ENCODE measurements at regions not wholly inside any gene's neighbourhood (a gene's known extent, or its start where the extent isn't known, plus 50 kb on each side); places are given as distances from the start of the nearest gene placed in this dataset.

DNA sequence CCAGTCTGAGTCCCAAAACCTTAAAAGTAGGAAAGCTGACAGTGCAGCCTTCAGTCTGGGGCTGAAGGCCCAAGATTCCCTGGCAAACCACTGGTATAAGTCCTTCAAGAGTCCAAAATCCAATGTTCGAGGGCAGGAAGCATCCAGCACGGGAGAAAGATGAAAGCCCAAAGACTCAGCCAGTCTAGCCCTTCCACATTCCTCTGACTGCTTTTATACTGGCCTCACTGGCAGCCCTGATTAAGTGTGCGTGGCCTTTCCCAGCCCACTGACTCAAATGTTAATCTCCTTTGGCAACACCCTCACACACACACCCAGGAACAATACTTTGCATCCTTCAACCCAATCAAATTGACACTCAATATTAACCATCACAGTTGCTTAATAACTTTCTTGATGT, 372.1 kb upstream of the CCDC196 start:
- Histone ChIP-seq H3K36me3 (ENCODE audit: low read length) (no peaks in the 10 kb centered on the region), H3K79me2 (ENCODE audit: insufficient read depth, low read length) (no peaks in the 10 kb centered on the region), H3F3A (ENCODE audit: insufficient read depth) (no peaks in the 10 kb centered on the region), H3K9me3 (ENCODE audit: insufficient read depth, low read length) (no peaks in the 10 kb centered on the region), H2AFZ (ENCODE audit: low read depth, low read length, severe bottlenecking) (no peak overlapping the region), H3K9me2 (replicated peaks; ENCODE audit: insufficient read depth, low read length) (no peaks in the 10 kb centered on the region), H4K20me1 (ENCODE audit: low read depth, low read length) (no peaks in the 10 kb centered on the region), H3K27me3 (ENCODE audit: low read length) (no peaks in the 10 kb centered on the region), H3K9ac (ENCODE audit: low read length) (no peak overlapping the region), H3K4me3 (ENCODE audit: insufficient read depth, low read length, poor library complexity, severe bottlenecking) (no peak overlapping the region), H3K27ac (ENCODE audit: low read depth, low read length) (no peak overlapping the region), H3K4me2 (ENCODE audit: low read depth, low read length, poor library complexity, severe bottlenecking) (no peak overlapping the region)
- TF ChIP-seq, protein P1, sequence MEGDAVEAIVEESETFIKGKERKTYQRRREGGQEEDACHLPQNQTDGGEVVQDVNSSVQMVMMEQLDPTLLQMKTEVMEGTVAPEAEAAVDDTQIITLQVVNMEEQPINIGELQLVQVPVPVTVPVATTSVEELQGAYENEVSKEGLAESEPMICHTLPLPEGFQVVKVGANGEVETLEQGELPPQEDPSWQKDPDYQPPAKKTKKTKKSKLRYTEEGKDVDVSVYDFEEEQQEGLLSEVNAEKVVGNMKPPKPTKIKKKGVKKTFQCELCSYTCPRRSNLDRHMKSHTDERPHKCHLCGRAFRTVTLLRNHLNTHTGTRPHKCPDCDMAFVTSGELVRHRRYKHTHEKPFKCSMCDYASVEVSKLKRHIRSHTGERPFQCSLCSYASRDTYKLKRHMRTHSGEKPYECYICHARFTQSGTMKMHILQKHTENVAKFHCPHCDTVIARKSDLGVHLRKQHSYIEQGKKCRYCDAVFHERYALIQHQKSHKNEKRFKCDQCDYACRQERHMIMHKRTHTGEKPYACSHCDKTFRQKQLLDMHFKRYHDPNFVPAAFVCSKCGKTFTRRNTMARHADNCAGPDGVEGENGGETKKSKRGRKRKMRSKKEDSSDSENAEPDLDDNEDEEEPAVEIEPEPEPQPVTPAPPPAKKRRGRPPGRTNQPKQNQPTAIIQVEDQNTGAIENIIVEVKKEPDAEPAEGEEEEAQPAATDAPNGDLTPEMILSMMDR (IDR thresholded peaks at IDR 0.05; ENCODE audit: insufficient read depth, low read length, poor library complexity, severe bottlenecking), result no peak
- no peak for TF ChIP-seq EZH2phosphoT487 (conservative IDR thresholded peaks at IDR 0.05; ENCODE audit: low read length)

GRCh38 chr14:66115740-66116502, 370.2 kb upstream of the CCDC196 start:
- H3K4me2 ChIP-seq (ENCODE audit: low read depth, low read length, poor library complexity, severe bottlenecking), result no peak overlapping the region
- no peaks in the 10 kb centered on the region for H3K9me3 ChIP-seq (ENCODE audit: insufficient read depth, low read length)
- H3K36me3 ChIP-seq (ENCODE audit: low read length), result no peaks in the 10 kb centered on the region

DNA sequence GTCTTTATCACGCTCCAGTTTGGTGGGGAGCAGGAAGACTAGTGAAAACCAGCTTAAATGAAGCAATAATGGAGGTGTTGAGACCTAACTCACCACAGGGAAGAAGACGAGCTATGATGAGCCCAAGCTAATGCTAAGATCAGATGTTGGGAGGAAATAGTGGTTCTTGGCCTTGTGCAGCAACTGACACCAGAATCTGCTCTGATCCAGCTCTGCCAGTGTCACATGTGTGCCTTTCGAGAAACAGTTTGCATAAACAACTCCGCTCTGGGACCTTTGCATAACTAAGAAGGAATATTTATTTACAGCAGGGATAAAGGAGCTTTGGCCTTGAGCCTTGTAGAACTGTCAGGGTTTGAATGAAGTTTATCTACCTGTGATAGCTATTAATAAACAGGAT, 369.4 kb upstream of the CCDC196 start:
- Histone ChIP-seq H3K79me2 (ENCODE audit: insufficient read depth, low read length) (no peaks in the 10 kb centered on the region), H3K27me3 (ENCODE audit: low read length) (no peaks in the 10 kb centered on the region), H3K4me3 (ENCODE audit: insufficient read depth, low read length, poor library complexity, severe bottlenecking) (no peak overlapping the region), H3F3A (ENCODE audit: insufficient read depth) (no peaks in the 10 kb centered on the region), H2AFZ (ENCODE audit: low read depth, low read length, severe bottlenecking) (no peak overlapping the region), H3K9me3 (ENCODE audit: insufficient read depth, low read length) (no peaks in the 10 kb centered on the region), H3K4me2 (ENCODE audit: low read depth, low read length, poor library complexity, severe bottlenecking) (no peak overlapping the region), H3K9ac (ENCODE audit: low read length) (no peak overlapping the region), H3K36me3 (ENCODE audit: low read length) (no peaks in the 10 kb centered on the region), H3K27ac (ENCODE audit: low read depth, low read length) (no peak overlapping the region), H4K20me1 (ENCODE audit: low read depth, low read length) (no peaks in the 10 kb centered on the region), H3K9me2 (replicated peaks; ENCODE audit: insufficient read depth, low read length) (no peaks in the 10 kb centered on the region)
- TF ChIP-seq, protein P1 (IDR thresholded peaks at IDR 0.05; ENCODE audit: insufficient read depth, low read length, poor library complexity, severe bottlenecking), result no peak
- TF ChIP-seq EZH2phosphoT487 (conservative IDR thresholded peaks at IDR 0.05; ENCODE audit: low read length), result no peak

More at GRCh38 chr14:66115740-66116502, 370.2 kb upstream of the CCDC196 start:
- no peak overlapping the region for H3K9ac ChIP-seq (ENCODE audit: low read length)
- no peak overlapping the region for H2AFZ ChIP-seq (ENCODE audit: low read depth, low read length, severe bottlenecking)
- no peaks in the 10 kb centered on the region for H3K9me2 ChIP-seq (replicated peaks; ENCODE audit: insufficient read depth, low read length)
- no peak overlapping the region for H3K4me3 ChIP-seq (ENCODE audit: insufficient read depth, low read length, poor library complexity, severe bottlenecking)
- no peaks in the 10 kb centered on the region for H3K27me3 ChIP-seq (ENCODE audit: low read length)
- no peaks in the 10 kb centered on the region for H4K20me1 ChIP-seq (ENCODE audit: low read depth, low read length)
- H3K27ac ChIP-seq (ENCODE audit: low read depth, low read length), result no peak overlapping the region
- TF ChIP-seq, protein P1 (IDR thresholded peaks at IDR 0.05; ENCODE audit: insufficient read depth, low read length, poor library complexity, severe bottlenecking), result no peak
- TF ChIP-seq EZH2phosphoT487 (conservative IDR thresholded peaks at IDR 0.05; ENCODE audit: low read length), result no peak
- no peaks in the 10 kb centered on the region for H3F3A ChIP-seq (ENCODE audit: insufficient read depth)
- H3K79me2 ChIP-seq (ENCODE audit: insufficient read depth, low read length), result no peaks in the 10 kb centered on the region

Measured in SU-DHL-6 (cell line).